Gastrocnemius medialis (tissue), 4 donors: ENCODE measurements at regions not wholly inside any gene's neighbourhood (a gene's known extent, or its start where the extent isn't known, plus 50 kb on each side); places are given as distances from the start of the nearest gene placed in this dataset.

ENCODE experiments used
- POLR2A ChIP-seq, 2 donors: fragments of 450-650 bp; IDR thresholded peaks; one replicate each; pipeline ENCODE4 v1.6.1; 2017; ENCODE audit warnings: antibody characterized with exemption in 2 of 2, mild to moderate bottlenecking in 2 of 2, moderate library complexity in 2 of 2
- TF ChIP-seq, protein P1 (sequence below), 5 experiments: fragments of 450-650 bp in 3 of 5; fragments of 200-600 bp in 2 of 5; sonication (generic) in 2 of 5; IDR thresholded peaks in 4 of 5; conservative IDR thresholded peaks in 1 of 5; 1 replicate in 4 of 5; 2 replicates in 1 of 5; pipeline ENCODE4 v1.5.1; 2016 to 2019; ENCODE audit warnings: antibody characterized with exemption in 5 of 5, mild to moderate bottlenecking in 3 of 5, moderate library complexity in 3 of 5

DNA sequence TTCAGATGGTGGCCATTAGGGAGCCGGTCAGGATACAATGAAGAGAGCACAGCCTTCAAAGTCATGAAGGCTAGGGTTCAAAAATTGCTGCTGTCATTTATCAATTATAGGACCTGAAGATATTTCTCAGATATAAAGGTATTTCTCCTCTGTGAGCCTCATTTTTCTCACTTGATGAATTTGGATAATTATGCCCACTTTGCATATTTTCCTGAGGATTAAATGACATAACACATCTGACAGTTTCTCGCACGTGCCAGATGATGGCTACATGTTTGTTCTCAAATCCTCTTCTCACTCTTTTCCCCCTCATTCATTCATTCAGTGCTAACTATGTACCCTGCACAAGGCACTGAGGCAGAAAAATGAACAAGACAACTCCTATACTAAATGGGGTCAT, 391.6 kb downstream of the INHBA start:
- no peak for TF ChIP-seq POLR2A (IDR thresholded peaks at IDR 0.05)
- TF ChIP-seq, protein P1, sequence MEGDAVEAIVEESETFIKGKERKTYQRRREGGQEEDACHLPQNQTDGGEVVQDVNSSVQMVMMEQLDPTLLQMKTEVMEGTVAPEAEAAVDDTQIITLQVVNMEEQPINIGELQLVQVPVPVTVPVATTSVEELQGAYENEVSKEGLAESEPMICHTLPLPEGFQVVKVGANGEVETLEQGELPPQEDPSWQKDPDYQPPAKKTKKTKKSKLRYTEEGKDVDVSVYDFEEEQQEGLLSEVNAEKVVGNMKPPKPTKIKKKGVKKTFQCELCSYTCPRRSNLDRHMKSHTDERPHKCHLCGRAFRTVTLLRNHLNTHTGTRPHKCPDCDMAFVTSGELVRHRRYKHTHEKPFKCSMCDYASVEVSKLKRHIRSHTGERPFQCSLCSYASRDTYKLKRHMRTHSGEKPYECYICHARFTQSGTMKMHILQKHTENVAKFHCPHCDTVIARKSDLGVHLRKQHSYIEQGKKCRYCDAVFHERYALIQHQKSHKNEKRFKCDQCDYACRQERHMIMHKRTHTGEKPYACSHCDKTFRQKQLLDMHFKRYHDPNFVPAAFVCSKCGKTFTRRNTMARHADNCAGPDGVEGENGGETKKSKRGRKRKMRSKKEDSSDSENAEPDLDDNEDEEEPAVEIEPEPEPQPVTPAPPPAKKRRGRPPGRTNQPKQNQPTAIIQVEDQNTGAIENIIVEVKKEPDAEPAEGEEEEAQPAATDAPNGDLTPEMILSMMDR (IDR thresholded peaks at IDR 0.05 in 4 of 5, conservative IDR thresholded peaks at IDR 0.05 in 1 of 5) = no peak
